GM12891 (cell line): ENCODE measurements at regions not wholly inside any gene's neighbourhood (a gene's known extent, or its start where the extent isn't known, plus 50 kb on each side); places are given as distances from the start of the nearest gene placed in this dataset.

Experiments
- PAX5 ChIP-seq: IDR thresholded peaks from 2 replicates; pipeline ENCODE4 v1.6.1; 2011; ENCODE audit warnings: low read length, moderate library complexity, mild to moderate bottlenecking; ENCODE audit not compliant: insufficient read depth, severe bottlenecking
- POLR2A ChIP-seq: IDR thresholded peaks from 2 replicates; pipeline ENCODE4 v1.6.1; 2011; ENCODE audit warnings: low read depth, low read length, control low read depth
- POLR2AphosphoS5 ChIP-seq: IDR thresholded peaks from 2 replicates; pipeline ENCODE4 v1.6.1; 2011; ENCODE audit warnings: low read depth, low read length, control low read depth
- POU2F2 ChIP-seq: IDR thresholded peaks from 2 replicates; pipeline ENCODE4 v1.6.1; 2011; ENCODE audit warnings: low read depth, mild to moderate bottlenecking, control low read depth, low read length, moderate library complexity
- SPI1 ChIP-seq: IDR thresholded peaks from 2 replicates; pipeline ENCODE4 v1.6.1; 2011; ENCODE audit warnings: low read depth, low read length, control low read depth
- TAF1 ChIP-seq: IDR thresholded peaks from 2 replicates; pipeline ENCODE4 v1.6.1; 2011; ENCODE audit warnings: low read depth, low read length, control low read depth

- TF ChIP-seq POLR2A, result no peak
- no peak for TF ChIP-seq TAF1
- TF ChIP-seq POLR2AphosphoS5, result no peak
- no peak for TF ChIP-seq SPI1
- no peak for TF ChIP-seq POU2F2
- no peak for TF ChIP-seq PAX5
Observed at GRCh38 chr5:36815871-36816270, 60.7 kb upstream of the NIPBL start.
